NCI-H526 (cell line): ENCODE measurements at regions not wholly inside any gene's neighbourhood (a gene's known extent, or its start where the extent isn't known, plus 50 kb on each side); places are given as distances from the start of the nearest gene placed in this dataset.
"Not testable (repeated sequence)": the region's sequence is repeated elsewhere in the genome, so short reads cannot be mapped to it uniquely, and the experiment has no call there.

Experiments used
- DNase-seq, 2 experiments: peaks; one replicate each; lab custom pipeline; 2025; lab: John Stamatoyannopoulos, UW

GRCh38 chr12:83559650-83560049 is 872.9 kb downstream of the TMTC2 start:
- no peak for DNase-seq

- not testable (repeated sequence) for DNase-seq
Measured at GRCh38 chr12:83556040-83556439, 869.3 kb downstream of the TMTC2 start.

GRCh38 chr12:83541446-83541845 is 854.7 kb downstream of the TMTC2 start:
- DNase-seq = no peak

GRCh38 chr12:83538361-83538965 is 851.8 kb downstream of the TMTC2 start:
- no peak for DNase-seq

GRCh38 chr12:83537428-83538053 is 850.8 kb downstream of the TMTC2 start:
- no peak for DNase-seq

GRCh38 chr12:83536496-83536895 is 849.8 kb downstream of the TMTC2 start:
- no peak for DNase-seq

- DNase-seq = no peak
Measured at GRCh38 chr12:83528571-83528970, 841.9 kb downstream of the TMTC2 start.

GRCh38 chr12:83527810-83528209 is 841.1 kb downstream of the TMTC2 start:
- no peak for DNase-seq

- DNase-seq = no peak
Measured at GRCh38 chr12:83515306-83516026, 828.8 kb downstream of the TMTC2 start.

GRCh38 chr12:83514372-83514771 is 827.7 kb downstream of the TMTC2 start:
- no peak for DNase-seq

- no peak for DNase-seq
Measured at GRCh38 chr12:83506841-83507240, 820.1 kb downstream of the TMTC2 start.

GRCh38 chr12:83505586-83505985 is 818.9 kb downstream of the TMTC2 start:
- DNase-seq = no peak

GRCh38 chr12:83499894-83500293 is 813.2 kb downstream of the TMTC2 start:
- DNase-seq = not testable (repeated sequence)

- no peak for DNase-seq
Measured at GRCh38 chr12:83477696-83478095, 791.0 kb downstream of the TMTC2 start.

- no peak for DNase-seq
Measured at GRCh38 chr12:83476695-83477690, 790.3 kb downstream of the TMTC2 start.

GRCh38 chr12:83476006-83476405 is 789.3 kb downstream of the TMTC2 start:
- DNase-seq = no peak

GRCh38 chr12:83474369-83474768 is 787.7 kb downstream of the TMTC2 start:
- no peak for DNase-seq

- DNase-seq = no peak
Measured at GRCh38 chr12:83473408-83474095, 786.8 kb downstream of the TMTC2 start.

- no peak for DNase-seq
Measured at GRCh38 chr12:83472772-83473171, 786.1 kb downstream of the TMTC2 start.

GRCh38 chr12:83472350-83472749 is 785.6 kb downstream of the TMTC2 start:
- DNase-seq = no peak

GRCh38 chr12:83471341-83471740 is 784.6 kb downstream of the TMTC2 start:
- DNase-seq = peak in 1 of 2 experiments; percentile 15
